Common myeloid progenitor, CD34-positive (primary cell): ENCODE measurements at regions not wholly inside any gene's neighbourhood (a gene's known extent, or its start where the extent isn't known, plus 50 kb on each side); places are given as distances from the start of the nearest gene placed in this dataset.
A peak's percentile ranks its signal among the peaks of the same experiment; 100 is the strongest.

Experiments
- CTCF ChIA-PET: fragments of 350-600 bp; sonication (Branson Sonifier 250); formaldehyde crosslinking; loops from one replicate; lab custom pipeline; 2021; ENCODE audit warnings: antibody characterized with exemption; lab: Charles Lee
- POLR2A ChIA-PET: fragments of 350-600 bp; sonication (Branson Sonifier 250); formaldehyde crosslinking; loops from one replicate; lab custom pipeline; 2021; ENCODE audit warnings: antibody characterized with exemption; lab: Charles Lee
- DNase-seq, 3 donors: peaks; one replicate each; pipeline versions ENCODE4 v3.0.0 to v3.0.0-alpha.2; 2013
- H3K27ac ChIP-seq, 2 experiments: 1 replicate in 1 of 2; 2 replicates in 1 of 2; pipeline ENCODE4 v1.7.0; 2013; ENCODE audit warnings: inconsistent platforms in 2 of 2, low read length in 2 of 2, mild to moderate bottlenecking in 2 of 2, low read depth in 1 of 2, moderate library complexity in 1 of 2; ENCODE audit not compliant: severe bottlenecking in 2 of 2, insufficient read depth in 1 of 2, poor library complexity in 1 of 2
- H3K27me3 ChIP-seq, 5 experiments: replicated peaks in 2 of 5; 1 replicate in 3 of 5; 2 replicates in 2 of 5; pipeline versions ENCODE4 v1.6.1 to v1.7.0; 2013; ENCODE audit warnings: low read length in 4 of 5, mild to moderate bottlenecking in 2 of 5, moderate library complexity in 2 of 5, inconsistent platforms in 1 of 5; ENCODE audit not compliant: insufficient read depth in 5 of 5, control insufficient read depth in 4 of 5
- H3K36me3 ChIP-seq, 4 experiments: 1 replicate in 2 of 4; 2 replicates in 2 of 4; pipeline versions ENCODE4 v1.6.1 to v1.7.0; 2013; ENCODE audit warnings: low read length in 3 of 4, control low read depth in 1 of 4, mild to moderate bottlenecking in 1 of 4; ENCODE audit not compliant: control insufficient read depth in 4 of 4, insufficient read depth in 4 of 4
- H3K4me1 ChIP-seq, 4 experiments: 1 replicate in 3 of 4; 2 replicates in 1 of 4; pipeline versions ENCODE4 v1.6.1 to v1.7.1; 2013; ENCODE audit warnings: low read length in 3 of 4, mild to moderate bottlenecking in 3 of 4, control low read depth in 1 of 4, inconsistent platforms in 1 of 4, moderate library complexity in 1 of 4; ENCODE audit not compliant: control insufficient read depth in 4 of 4, insufficient read depth in 4 of 4; ENCODE audit errors: control extremely low read depth in 1 of 4
- H3K4me3 ChIP-seq, 7 experiments: 1 replicate in 4 of 7; 2 replicates in 3 of 7; pipeline versions ENCODE4 v1.5.1 to v1.7.0; 2013; ENCODE audit warnings: mild to moderate bottlenecking in 7 of 7, low read length in 6 of 7, moderate library complexity in 6 of 7, inconsistent platforms in 2 of 7, low read depth in 2 of 7, control low read depth in 1 of 7; ENCODE audit not compliant: insufficient read depth in 4 of 7, control insufficient read depth in 1 of 7; ENCODE audit errors: extremely low read depth in 1 of 7
- H3K9me3 ChIP-seq, 5 experiments: 1 replicate in 4 of 5; 2 replicates in 1 of 5; pipeline versions ENCODE4 v1.6.1 to v1.7.1; 2013; ENCODE audit warnings: low read length in 4 of 5, mild to moderate bottlenecking in 2 of 5, inconsistent platforms in 1 of 5, low read depth in 1 of 5, moderate library complexity in 1 of 5; ENCODE audit not compliant: control insufficient read depth in 4 of 5, insufficient read depth in 2 of 5; ENCODE audit errors: control extremely low read depth in 1 of 5
- WGBS: methylation state at CpG from one replicate; pipeline ENCODE4 v1.1.5; 2013; ENCODE audit not compliant: insufficient coverage; 5-methylcytosine and 5-hydroxymethylcytosine counted together

- peak; percentile 89 to 98 (median 97) for DNase-seq
- ChIA-PET CTCF (interaction anchor here (1.0 to 1.5 kb wide), 4 partner anchors 13 to 87 kb away, joined by 3 to 6 read pairs (median 4); no protein-coding TSS in a partner anchor), POLR2A (no interaction called here)
- Histone ChIP-seq H3K27ac (no peak overlapping the region), H3K36me3 (no peaks in the 10 kb centered on the region), H3K4me1 (peaks cover 7 to 29% (median 18%) of the 10 kb centered on the region in 4 experiments), H3K9me3 (no peaks in the 10 kb centered on the region), H3K27me3 (no peaks in the 10 kb centered on the region), H3K4me3 (peak overlapping the region in 2 of 7 experiments; percentile 37 to 44)
- WGBS: 0% methylated on average over 3 of the region's 5 CpGs
These were observed 70.6 kb upstream of the GJB5 start for GRCh38 chr1:34684266-34684665.

GRCh38 chr1:34685225-34685624 lies 69.6 kb upstream of the GJB5 start:
- no peaks in the 10 kb centered on the region for H3K27me3 ChIP-seq
- H3K9me3 ChIP-seq: no peaks in the 10 kb centered on the region
- H3K4me3 ChIP-seq: no peak overlapping the region
- ChIA-PET CTCF (interaction anchor here (1.1 to 1.3 kb wide), 2 partner anchors 9 to 58 kb away, joined by 4 to 6 read pairs; no protein-coding TSS in a partner anchor), POLR2A (no interaction called here)
- peak in 1 of 3 donors; percentile 20 for DNase-seq
- H3K36me3 ChIP-seq: no peaks in the 10 kb centered on the region
- WGBS: 100% methylated on average over 2 of the region's 2 CpGs
- H3K4me1 ChIP-seq: peaks cover 7 to 29% (median 18%) of the 10 kb centered on the region in 4 experiments
- H3K27ac ChIP-seq: no peak overlapping the region

- Histone ChIP-seq H3K27me3 (no peaks in the 10 kb centered on the region), H3K4me1 (peaks cover 7 to 29% (median 18%) of the 10 kb centered on the region in 4 experiments), H3K9me3 (no peaks in the 10 kb centered on the region), H3K27ac (no peak overlapping the region), H3K4me3 (no peak overlapping the region), H3K36me3 (no peaks in the 10 kb centered on the region)
- ChIA-PET CTCF (no interaction called here), POLR2A (no interaction called here)
- no CpG with 5 or more reads among the region's 2 CpGs for WGBS
- no peak for DNase-seq
These were observed 68.3 kb upstream of the GJB5 start for GRCh38 chr1:34686531-34686930.

- Histone ChIP-seq H3K4me3 (no peak overlapping the region), H3K4me1 (peaks cover 7 to 22% (median 13%) of the 10 kb centered on the region in 4 experiments), H3K27ac (no peak overlapping the region), H3K9me3 (no peaks in the 10 kb centered on the region), H3K27me3 (no peaks in the 10 kb centered on the region), H3K36me3 (no peaks in the 10 kb centered on the region)
- 94% methylated on average over 7 of the region's 7 CpGs for WGBS
- CTCF ChIA-PET: no interaction called here
- no peak for DNase-seq
- POLR2A ChIA-PET: no interaction called here
These were observed 66.7 kb upstream of the GJB5 start for GRCh38 chr1:34688006-34688741.

- CTCF ChIA-PET: no interaction called here
- DNase-seq: peak in 1 of 3 donors; percentile 15
- H3K27me3 ChIP-seq: no peaks in the 10 kb centered on the region
- H3K9me3 ChIP-seq: peaks cover 0 to 3% (median 0%) of the 10 kb centered on the region in 5 experiments
- POLR2A ChIA-PET: no interaction called here
- H3K27ac ChIP-seq: no peak overlapping the region
- WGBS: 44% methylated on average over 4 of the region's 4 CpGs
- H3K4me1 ChIP-seq: peaks cover 0 to under 1% (median 0%) of the 10 kb centered on the region in 4 experiments
- H3K4me3 ChIP-seq: no peak overlapping the region
- H3K36me3 ChIP-seq: no peaks in the 10 kb centered on the region
These were observed 64.6 kb upstream of the GJB5 start for GRCh38 chr1:34690269-34690668.

- H3K4me1 ChIP-seq: peaks cover 0 to 3% (median 0%) of the 10 kb centered on the region in 4 experiments
- H3K4me3 ChIP-seq: no peak overlapping the region
- peaks cover 0 to 3% (median 0%) of the 10 kb centered on the region in 5 experiments for H3K9me3 ChIP-seq
- H3K36me3 ChIP-seq: no peaks in the 10 kb centered on the region
- no peak for DNase-seq
- WGBS: 100% methylated on average over 2 of the region's 2 CpGs
- H3K27me3 ChIP-seq: no peaks in the 10 kb centered on the region
- ChIA-PET CTCF (no interaction called here), POLR2A (no interaction called here)
- H3K27ac ChIP-seq: no peak overlapping the region
These were observed 61.8 kb upstream of the GJB5 start for GRCh38 chr1:34693081-34693480.

- Histone ChIP-seq H3K36me3 (no peaks in the 10 kb centered on the region), H3K27me3 (no peaks in the 10 kb centered on the region), H3K9me3 (peaks cover 0 to 3% (median 0%) of the 10 kb centered on the region in 5 experiments), H3K27ac (no peak overlapping the region), H3K4me3 (no peak overlapping the region), H3K4me1 (peaks cover 0 to 4% (median under 1%) of the 10 kb centered on the region in 4 experiments)
- ChIA-PET CTCF (no interaction called here), POLR2A (no interaction called here)
- no peak for DNase-seq
- WGBS: 94% methylated on average over 3 of the region's 3 CpGs
These were observed 60.5 kb upstream of the GJB5 start for GRCh38 chr1:34694383-34694782.
